NT2/D1 (cell line): ENCODE measurements at regions not wholly inside any gene's neighbourhood (a gene's known extent, or its start where the extent isn't known, plus 50 kb on each side); places are given as distances from the start of the nearest gene placed in this dataset.

Experiments used
- SUZ12 ChIP-seq: IDR thresholded peaks from 2 replicates; pipeline ENCODE4 v1.6.1; 2011; ENCODE audit not compliant: insufficient read length, insufficient read depth; ENCODE audit errors: extremely low read depth
- ZNF274 ChIP-seq: IDR thresholded peaks from 2 replicates; pipeline ENCODE4 v1.6.1; 2011; ENCODE audit warnings: mild to moderate bottlenecking, low read depth, low read length

GRCh38 chr3:5404718-5405117 lies 217.2 kb downstream of the EDEM1 start:
- no peak for TF ChIP-seq ZNF274
- TF ChIP-seq SUZ12: no peak
